Peyer's patch (tissue), 4 donors: ENCODE measurements at regions not wholly inside any gene's neighbourhood (a gene's known extent, or its start where the extent isn't known, plus 50 kb on each side); places are given as distances from the start of the nearest gene placed in this dataset.

Experiments
- DNase-seq, 3 donors: peaks; one replicate each; pipeline ENCODE4 v3.0.0-alpha.2; 2017 to 2019
- H3K27ac ChIP-seq, 4 donors: fragments of 200-600 bp; sonication (generic); one replicate each; pipeline ENCODE4 v1.5.1; 2016 to 2019
- H3K27me3 ChIP-seq, 2 donors: fragments of 200-600 bp; sonication (generic); one replicate each; pipeline ENCODE4 v1.5.1; 2019
- H3K36me3 ChIP-seq, 3 donors: fragments of 200-600 bp; sonication (generic); one replicate each; pipeline ENCODE4 v1.5.1; 2016 to 2019
- H3K4me1 ChIP-seq, 4 donors: fragments of 200-600 bp; sonication (generic); one replicate each; pipeline ENCODE4 v1.5.1; 2016 to 2019
- H3K4me3 ChIP-seq, 4 donors: fragments of 200-600 bp; sonication (generic); 1 replicate in 3 of 4; 2 replicates in 1 of 4; pipeline ENCODE4 v1.5.1; 2016 to 2019; ENCODE audit warnings: mild to moderate bottlenecking in 1 of 4
- H3K9me3 ChIP-seq, 4 donors: fragments of 200-600 bp; sonication (generic); one replicate each; pipeline ENCODE4 v1.5.1; 2016 to 2019; ENCODE audit warnings: mild to moderate bottlenecking in 1 of 4
- POLR2A ChIP-seq, 2 donors: fragments of 450-650 bp; IDR thresholded peaks; one replicate each; pipeline ENCODE4 v1.5.1; 2017; ENCODE audit warnings: antibody characterized with exemption in 2 of 2, mild to moderate bottlenecking in 2 of 2, moderate library complexity in 2 of 2
- TF ChIP-seq, protein P1 (sequence below), 6 experiments: fragments of 450-650 bp in 4 of 6; fragments of 200-600 bp in 2 of 6; sonication (generic) in 1 of 6; IDR thresholded peaks; one replicate each; pipeline ENCODE4 v1.5.1; 2017 to 2019; ENCODE audit warnings: antibody characterized with exemption in 6 of 6, mild to moderate bottlenecking in 3 of 6, moderate library complexity in 1 of 6

DNA sequence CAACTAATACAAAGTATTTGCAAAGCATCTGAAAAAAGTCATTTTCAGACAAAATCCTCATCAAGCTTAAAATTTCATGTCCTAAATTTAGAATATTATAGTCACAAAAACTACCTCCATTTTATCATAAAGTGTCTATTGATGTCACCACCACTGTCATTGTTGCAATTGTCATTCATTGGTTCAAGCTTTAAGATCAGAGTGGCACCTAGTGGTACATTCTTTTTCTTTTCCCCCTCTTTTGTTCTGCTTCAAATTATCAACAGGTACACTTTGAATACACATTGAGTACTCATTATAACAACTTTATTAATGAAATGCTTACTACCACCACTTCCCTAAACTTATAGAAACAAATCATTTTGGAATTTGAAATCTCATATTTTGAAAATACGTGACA, 379.8 kb downstream of the SEC23A start:
- no peak for DNase-seq
- no peaks in the 10 kb centered on the region for H3K36me3 ChIP-seq
- no peaks in the 10 kb centered on the region for H3K9me3 ChIP-seq
- no peaks in the 10 kb centered on the region for H3K4me1 ChIP-seq
- H3K27ac ChIP-seq: no peak overlapping the region
- TF ChIP-seq, protein P1, sequence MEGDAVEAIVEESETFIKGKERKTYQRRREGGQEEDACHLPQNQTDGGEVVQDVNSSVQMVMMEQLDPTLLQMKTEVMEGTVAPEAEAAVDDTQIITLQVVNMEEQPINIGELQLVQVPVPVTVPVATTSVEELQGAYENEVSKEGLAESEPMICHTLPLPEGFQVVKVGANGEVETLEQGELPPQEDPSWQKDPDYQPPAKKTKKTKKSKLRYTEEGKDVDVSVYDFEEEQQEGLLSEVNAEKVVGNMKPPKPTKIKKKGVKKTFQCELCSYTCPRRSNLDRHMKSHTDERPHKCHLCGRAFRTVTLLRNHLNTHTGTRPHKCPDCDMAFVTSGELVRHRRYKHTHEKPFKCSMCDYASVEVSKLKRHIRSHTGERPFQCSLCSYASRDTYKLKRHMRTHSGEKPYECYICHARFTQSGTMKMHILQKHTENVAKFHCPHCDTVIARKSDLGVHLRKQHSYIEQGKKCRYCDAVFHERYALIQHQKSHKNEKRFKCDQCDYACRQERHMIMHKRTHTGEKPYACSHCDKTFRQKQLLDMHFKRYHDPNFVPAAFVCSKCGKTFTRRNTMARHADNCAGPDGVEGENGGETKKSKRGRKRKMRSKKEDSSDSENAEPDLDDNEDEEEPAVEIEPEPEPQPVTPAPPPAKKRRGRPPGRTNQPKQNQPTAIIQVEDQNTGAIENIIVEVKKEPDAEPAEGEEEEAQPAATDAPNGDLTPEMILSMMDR (IDR thresholded peaks at IDR 0.05): no peak
- no peak for TF ChIP-seq POLR2A (IDR thresholded peaks at IDR 0.05)
- H3K27me3 ChIP-seq: no peaks in the 10 kb centered on the region
- H3K4me3 ChIP-seq: no peak overlapping the region

GRCh38 chr14:38721822-38722431, 381.1 kb downstream of the SEC23A start:
- Histone ChIP-seq H3K4me3 (no peak overlapping the region), H3K36me3 (no peaks in the 10 kb centered on the region), H3K27me3 (no peaks in the 10 kb centered on the region), H3K9me3 (no peaks in the 10 kb centered on the region), H3K27ac (no peak overlapping the region), H3K4me1 (no peaks in the 10 kb centered on the region)
- TF ChIP-seq, protein P1 (IDR thresholded peaks at IDR 0.05): peak in 5 of 6 experiments; percentile 10 to 90 (median 86)
- TF ChIP-seq POLR2A (IDR thresholded peaks at IDR 0.05): no peak
- peak in 2 of 3 donors; percentile 64 to 83 for DNase-seq

GRCh38 chr14:38718519-38718918, 384.5 kb downstream of the SEC23A start:
- Histone ChIP-seq H3K4me1 (no peaks in the 10 kb centered on the region), H3K9me3 (no peaks in the 10 kb centered on the region), H3K27me3 (no peaks in the 10 kb centered on the region), H3K27ac (no peak overlapping the region), H3K36me3 (no peaks in the 10 kb centered on the region), H3K4me3 (no peak overlapping the region)
- no peak for DNase-seq
- TF ChIP-seq, protein P1 (IDR thresholded peaks at IDR 0.05): no peak
- no peak for TF ChIP-seq POLR2A (IDR thresholded peaks at IDR 0.05)

DNA sequence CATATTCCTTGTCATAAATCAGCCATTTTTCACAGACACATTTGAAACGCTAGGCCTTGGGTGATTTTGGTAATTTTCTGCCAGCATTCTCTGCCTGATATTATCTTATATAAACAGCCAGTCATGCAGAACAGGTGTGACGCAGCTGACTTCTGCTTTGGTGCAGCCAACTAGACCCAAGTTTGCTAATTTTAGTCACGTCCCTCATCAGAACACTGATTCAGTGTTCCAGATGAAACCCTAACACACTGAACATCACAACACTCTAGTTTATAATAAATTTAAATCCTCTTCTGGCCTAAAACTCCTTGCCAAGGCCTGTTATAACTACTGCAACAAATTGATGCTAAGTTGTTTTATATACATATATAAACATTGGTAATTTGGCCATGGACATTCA, 386.1 kb downstream of the SEC23A start:
- TF ChIP-seq, protein P1 (IDR thresholded peaks at IDR 0.05): no peak
- no peak for TF ChIP-seq POLR2A (IDR thresholded peaks at IDR 0.05)
- Histone ChIP-seq H3K4me3 (no peak overlapping the region), H3K27ac (no peak overlapping the region), H3K36me3 (no peaks in the 10 kb centered on the region), H3K9me3 (no peaks in the 10 kb centered on the region), H3K27me3 (no peaks in the 10 kb centered on the region), H3K4me1 (no peaks in the 10 kb centered on the region)
- no peak for DNase-seq

DNA sequence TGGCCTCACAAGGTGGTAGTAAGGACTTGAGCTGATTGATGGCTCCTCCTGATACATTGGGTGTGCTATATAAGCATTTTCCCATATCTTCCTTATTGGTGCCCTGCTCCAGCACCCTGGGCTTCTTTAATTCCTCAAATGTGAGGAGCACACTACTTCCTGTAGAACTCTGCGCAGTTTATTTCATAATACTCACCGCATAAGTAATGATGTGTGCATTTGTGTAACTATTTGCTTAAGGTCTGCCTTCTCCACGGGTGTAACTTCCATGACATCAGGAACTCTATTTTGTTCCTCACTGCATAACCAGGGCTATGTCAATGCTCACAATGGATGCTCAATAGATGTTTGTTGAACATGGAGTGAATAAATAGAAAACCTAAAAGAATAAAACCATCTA, 392.2 kb downstream of the SEC23A start:
- no peaks in the 10 kb centered on the region for H3K36me3 ChIP-seq
- no peak overlapping the region for H3K4me3 ChIP-seq
- no peaks in the 10 kb centered on the region for H3K9me3 ChIP-seq
- no peaks in the 10 kb centered on the region for H3K27me3 ChIP-seq
- H3K4me1 ChIP-seq: no peaks in the 10 kb centered on the region
- TF ChIP-seq, protein P1 (IDR thresholded peaks at IDR 0.05): no peak
- no peak for TF ChIP-seq POLR2A (IDR thresholded peaks at IDR 0.05)
- H3K27ac ChIP-seq: no peak overlapping the region
- DNase-seq: no peak

DNA sequence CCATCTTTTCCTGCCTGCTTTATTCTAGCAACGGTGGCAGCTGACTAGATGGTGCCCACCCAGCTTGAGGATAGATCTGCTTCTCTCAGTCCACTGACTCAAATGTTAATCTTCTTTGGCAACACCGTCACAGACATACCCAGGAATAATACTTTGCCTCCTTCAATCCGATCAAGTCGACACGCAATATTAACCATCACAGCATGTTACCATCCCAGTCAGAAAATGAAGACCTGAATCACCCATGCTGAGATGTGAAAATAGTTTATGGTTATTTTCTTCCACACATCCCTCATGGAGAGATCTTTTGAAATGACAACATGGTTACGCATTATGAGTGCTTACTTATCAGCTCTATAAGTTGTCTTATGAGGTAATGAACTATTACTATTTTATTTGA, 392.8 kb downstream of the SEC23A start:
- no peaks in the 10 kb centered on the region for H3K9me3 ChIP-seq
- H3K4me3 ChIP-seq: no peak overlapping the region
- no peak for DNase-seq
- TF ChIP-seq POLR2A (IDR thresholded peaks at IDR 0.05): no peak
- TF ChIP-seq, protein P1 (IDR thresholded peaks at IDR 0.05): no peak
- H3K36me3 ChIP-seq: no peaks in the 10 kb centered on the region
- H3K27me3 ChIP-seq: no peaks in the 10 kb centered on the region
- no peaks in the 10 kb centered on the region for H3K4me1 ChIP-seq
- H3K27ac ChIP-seq: no peak overlapping the region
